ENCODE measurements at regions not wholly inside any gene's neighbourhood (a gene's known extent, or its start where the extent isn't known, plus 50 kb on each side); places are given as distances from the start of the nearest gene placed in this dataset.
A peak's percentile ranks its signal among the peaks of the same experiment; 100 is the strongest.
"Not testable (repeated sequence)": the region's sequence is repeated elsewhere in the genome, so short reads cannot be mapped to it uniquely, and the experiment has no call there.

- no peak for DNase-seq (ENCODE audit: low spot score)
- FAIRE-seq, result no peak
Observed at GRCh38 chr13:83825676-83826075, 56.6 kb downstream of the SLITRK1 start.

DNA sequence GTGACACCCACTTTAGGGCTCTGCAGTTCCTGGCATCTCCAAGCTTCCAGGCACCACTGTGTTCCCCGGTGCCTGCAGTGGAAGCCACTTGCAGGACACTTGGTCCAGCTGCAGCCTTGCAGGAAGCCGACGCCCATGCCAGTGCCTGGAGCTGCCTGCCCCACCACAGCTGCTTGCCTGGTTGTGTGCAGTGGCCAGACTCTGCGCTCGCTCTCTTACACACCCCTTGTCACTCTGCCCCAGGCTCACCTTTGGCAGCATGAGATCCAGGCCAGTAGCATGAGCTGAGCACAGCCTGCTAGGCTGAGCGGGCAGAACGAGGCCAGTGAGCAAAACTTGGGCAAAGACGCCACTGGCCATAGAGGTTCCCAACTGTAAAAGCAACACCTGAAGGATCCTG, 57.7 kb downstream of the SLITRK1 start:
- FAIRE-seq (no peak), DNase-seq (ENCODE audit: low spot score) (no peak)

- FAIRE-seq, result no peak
- no peak for DNase-seq (ENCODE audit: low spot score)
Observed at GRCh38 chr13:83824120-83824519, 58.2 kb downstream of the SLITRK1 start.

DNA sequence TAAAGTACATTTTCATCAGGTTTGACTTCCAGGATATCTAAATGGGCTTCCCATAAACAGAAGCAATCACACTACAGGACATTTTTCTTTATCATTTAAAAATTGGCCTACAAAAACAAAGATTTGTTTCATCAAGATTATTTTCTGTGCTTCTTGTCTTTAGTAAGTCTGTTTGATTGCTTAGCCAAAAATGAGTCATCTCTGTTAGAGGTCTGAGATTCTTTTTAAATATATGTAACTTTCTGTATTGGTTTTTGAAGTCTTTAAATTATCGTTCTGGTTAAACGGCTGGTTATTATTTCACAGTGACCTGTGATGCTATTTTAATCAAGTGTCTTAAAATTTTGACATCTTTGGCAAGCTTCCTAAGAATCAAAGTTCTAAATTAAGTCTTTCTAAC, 62.7 kb downstream of the SLITRK1 start:
- DNase-seq (ENCODE audit: low spot score), result no peak
- FAIRE-seq, result no peak

- no peak for FAIRE-seq
Observed at GRCh38 chr13:83819156-83819555, 63.1 kb downstream of the SLITRK1 start.

GRCh38 chr13:83816081-83816480, 66.2 kb downstream of the SLITRK1 start:
- no peak for DNase-seq (ENCODE audit: low spot score)
- no peak for FAIRE-seq

More at GRCh38 chr13:83819156-83819555, 63.1 kb downstream of the SLITRK1 start:
- DNase-seq (ENCODE audit: low spot score), result no peak

DNA sequence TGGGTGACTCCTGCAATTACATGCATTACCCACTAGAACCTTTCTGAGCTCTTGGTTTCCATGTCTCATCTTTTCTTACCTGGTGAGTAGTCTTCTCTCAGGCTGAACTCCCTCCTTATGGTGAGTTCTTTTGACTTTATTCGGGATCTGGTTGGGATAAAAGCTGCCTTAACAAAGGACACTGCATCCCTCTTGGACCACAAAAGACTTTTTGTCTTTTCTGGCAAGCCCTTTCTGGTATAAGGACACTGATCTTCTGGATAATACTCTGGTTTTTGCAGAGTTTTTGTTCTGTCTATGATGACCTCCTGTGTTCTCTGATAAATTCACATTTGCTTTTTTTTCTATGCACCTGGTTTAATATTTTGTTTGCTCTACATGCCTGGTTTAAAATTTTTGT, 66.7 kb downstream of the SLITRK1 start:
- no peak for DNase-seq (ENCODE audit: low spot score)
- no peak for FAIRE-seq

- DNase-seq (ENCODE audit: low spot score) (no peak), FAIRE-seq (no peak)
Observed at GRCh38 chr13:83810136-83810535, 72.1 kb downstream of the SLITRK1 start.

GRCh38 chr13:83804356-83804962, 77.8 kb downstream of the SLITRK1 start:
- no peak for DNase-seq (ENCODE audit: low spot score)
- FAIRE-seq, result no peak

GRCh38 chr13:83798731-83799130, 83.5 kb downstream of the SLITRK1 start:
- DNase-seq (ENCODE audit: low spot score) (no peak), FAIRE-seq (no peak)

DNA sequence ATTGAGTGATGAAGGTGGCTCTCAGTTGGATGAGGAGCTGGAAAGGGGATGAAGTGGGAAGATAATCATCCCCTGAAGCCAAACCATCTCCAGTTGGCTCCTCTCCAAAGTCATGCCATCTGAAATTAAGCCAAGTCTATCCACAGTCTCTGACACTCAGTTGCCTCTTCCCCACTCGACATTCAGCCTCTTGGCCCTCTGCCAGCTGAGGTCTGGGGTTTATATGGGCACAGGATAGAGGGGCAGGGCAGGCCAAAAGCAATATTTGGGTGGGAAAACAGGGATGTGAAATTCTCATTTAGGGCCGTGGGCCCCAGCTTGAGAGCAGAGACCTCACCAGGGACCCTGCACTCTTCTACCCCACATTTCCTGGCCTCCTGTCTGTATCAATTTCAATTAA, 85.9 kb downstream of the SLITRK1 start:
- DNase-seq (ENCODE audit: low spot score), result no peak
- FAIRE-seq, result no peak

DNA sequence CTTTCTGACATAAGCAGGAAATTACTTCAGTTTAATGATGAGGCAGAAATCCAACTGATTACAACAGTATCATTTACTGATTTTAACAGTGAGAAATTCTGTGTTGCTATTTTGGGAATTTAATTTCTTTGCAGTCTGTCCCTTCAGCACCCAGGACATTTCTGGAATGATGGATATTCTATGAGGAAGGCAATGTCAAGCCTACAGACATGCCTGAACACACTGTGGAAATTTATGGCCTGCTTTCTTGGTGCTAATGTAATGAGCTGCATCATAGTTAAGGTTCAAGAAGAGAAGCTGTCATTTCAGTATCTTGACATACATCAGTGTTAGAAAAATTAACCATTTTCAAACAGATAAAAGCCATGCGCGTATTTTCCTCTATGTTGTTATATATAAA, 87.7 kb downstream of the SLITRK1 start:
- no peak for FAIRE-seq
- DNase-seq (ENCODE audit: low spot score), result no peak

- DNase-seq (ENCODE audit: low spot score) (peak; percentile 7), FAIRE-seq (no peak)
Observed at GRCh38 chr13:83780227-83780626, 102.0 kb downstream of the SLITRK1 start.

- no peak for FAIRE-seq
- no peak for DNase-seq (ENCODE audit: low spot score)
Observed at GRCh38 chr13:83773961-83774360, 108.3 kb downstream of the SLITRK1 start.

- FAIRE-seq (no peak), DNase-seq (ENCODE audit: low spot score) (no peak)
Observed at GRCh38 chr13:83765796-83766195, 116.5 kb downstream of the SLITRK1 start.

DNA sequence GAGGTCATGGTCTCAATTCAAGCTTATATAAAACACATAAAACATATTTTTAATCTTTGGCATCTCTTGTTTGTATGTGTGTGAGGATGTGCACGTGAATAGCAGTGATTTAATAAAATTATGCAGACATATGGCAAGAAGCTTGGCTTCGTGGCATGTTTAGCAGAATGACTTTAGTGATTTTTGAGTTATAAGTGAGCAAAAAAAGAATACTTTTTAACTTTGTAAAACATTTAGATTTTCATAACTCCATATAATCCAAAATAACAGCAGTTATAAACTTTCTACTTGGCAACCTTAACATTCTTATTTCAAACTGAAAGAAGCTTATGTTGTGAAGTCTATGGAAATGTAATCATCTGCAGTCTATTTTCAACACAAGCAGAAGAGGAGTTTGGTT, 120.6 kb downstream of the SLITRK1 start:
- FAIRE-seq, result no peak
- no peak for DNase-seq (ENCODE audit: low spot score)

DNA sequence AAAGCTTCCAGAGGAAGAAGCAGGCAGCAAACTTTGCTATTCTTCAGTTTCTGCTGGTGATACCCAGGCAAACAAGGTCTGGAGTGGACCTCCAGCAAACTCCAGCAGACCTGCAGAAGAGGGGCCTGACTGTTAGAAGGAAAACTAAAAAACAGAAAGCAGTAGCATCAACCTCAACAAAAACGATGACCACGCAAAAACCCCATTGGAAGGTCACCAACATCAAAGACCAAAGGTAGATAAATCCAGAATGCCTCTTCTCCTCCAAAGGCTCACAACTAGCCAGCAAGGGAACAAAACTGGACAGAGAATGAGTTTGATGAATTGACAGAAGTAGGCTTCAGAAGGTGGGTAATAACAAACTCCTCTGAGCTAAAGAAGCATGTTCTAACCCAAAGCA, 127.1 kb downstream of the SLITRK1 start:
- not testable (repeated sequence) for FAIRE-seq; DNase-seq (ENCODE audit: low spot score)

GRCh38 chr13:83753912-83754624, 128.2 kb downstream of the SLITRK1 start:
- DNase-seq (ENCODE audit: low spot score), result no peak

DNA sequence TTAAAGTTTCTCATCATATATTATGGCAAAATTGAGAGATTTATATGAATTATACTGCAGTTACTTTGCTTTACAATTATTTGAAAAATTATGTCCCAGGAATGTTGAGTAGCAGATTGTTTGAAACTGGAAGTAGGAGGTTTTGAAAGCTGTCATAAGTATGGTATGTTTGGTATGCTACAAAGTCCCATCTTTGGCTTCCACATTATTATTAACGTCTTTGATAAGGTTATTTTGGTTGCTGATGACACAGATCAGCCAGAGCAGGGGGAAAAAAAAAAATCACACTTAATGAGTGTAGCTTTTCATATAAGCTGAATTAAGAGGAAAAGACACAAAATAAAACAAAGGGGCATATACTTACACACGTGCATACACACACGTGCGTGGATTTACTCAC, 130.1 kb downstream of the SLITRK1 start:
- peak; percentile 57 for DNase-seq (ENCODE audit: low spot score)

More at GRCh38 chr13:83753912-83754624, 128.2 kb downstream of the SLITRK1 start:
- FAIRE-seq, result no peak

GRCh38 chr13:83740622-83741021, 141.7 kb downstream of the SLITRK1 start:
- no peak for FAIRE-seq
- DNase-seq (ENCODE audit: low spot score), result no peak

More for the DNA sequence above, 130.1 kb downstream of the SLITRK1 start:
- FAIRE-seq, result peak; percentile 36

DNA sequence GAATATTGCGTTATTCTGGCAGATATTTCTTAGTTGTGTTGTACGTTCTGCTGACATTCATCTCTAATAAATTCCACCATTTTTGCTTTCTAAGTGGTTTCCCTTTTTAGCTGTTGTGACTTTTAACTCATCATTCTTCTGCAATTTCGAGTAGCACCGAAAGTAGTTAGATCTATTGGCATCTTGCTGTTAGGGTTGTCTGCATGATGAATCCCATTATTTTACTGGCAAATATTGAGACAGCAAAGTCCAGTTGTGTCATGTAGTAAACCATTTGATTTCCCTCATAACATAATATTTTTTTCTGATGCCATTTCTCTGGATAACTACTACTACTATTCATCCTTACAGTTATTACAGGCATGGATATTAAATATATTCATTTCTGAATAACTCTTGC, 143.9 kb downstream of the SLITRK1 start:
- FAIRE-seq, result no peak

GRCh38 chr13:83733293-83733692, 149.0 kb downstream of the SLITRK1 start:
- FAIRE-seq (no peak), DNase-seq (ENCODE audit: low spot score) (no peak)

More for the DNA sequence above, 143.9 kb downstream of the SLITRK1 start:
- DNase-seq (ENCODE audit: low spot score), result no peak

DNA sequence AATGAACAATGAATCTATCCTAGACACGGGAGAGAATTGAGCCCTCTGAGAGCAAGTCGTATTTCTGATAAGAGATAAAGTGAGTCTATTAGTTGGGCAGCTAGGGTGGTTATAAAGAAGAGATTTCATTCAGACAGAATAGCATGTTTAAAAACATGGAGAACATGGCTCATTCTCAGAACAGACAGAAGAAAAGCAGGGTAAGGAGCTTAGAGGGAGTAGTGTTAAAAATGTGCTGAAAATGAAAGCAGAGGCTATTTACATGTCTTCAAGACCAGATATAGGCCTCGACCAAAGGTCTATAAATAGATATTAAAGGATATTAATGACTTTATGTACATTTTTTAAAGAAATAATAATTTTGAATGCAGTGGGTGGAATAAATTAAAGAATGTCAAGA, 149.5 kb downstream of the SLITRK1 start:
- DNase-seq (ENCODE audit: low spot score), result no peak
- FAIRE-seq, result no peak
